CD4-positive, alpha-beta T cell treated with Interleukin-1 beta for 1 hour (primary cell): ENCODE measurements at regions not wholly inside any gene's neighbourhood (a gene's known extent, or its start where the extent isn't known, plus 50 kb on each side); places are given as distances from the start of the nearest gene placed in this dataset.

ENCODE experiments used
- DNase-seq, 2 donors: peaks; one replicate each; pipeline ENCODE4 v3.0.0-alpha.2; 2020 to 2022

DNA sequence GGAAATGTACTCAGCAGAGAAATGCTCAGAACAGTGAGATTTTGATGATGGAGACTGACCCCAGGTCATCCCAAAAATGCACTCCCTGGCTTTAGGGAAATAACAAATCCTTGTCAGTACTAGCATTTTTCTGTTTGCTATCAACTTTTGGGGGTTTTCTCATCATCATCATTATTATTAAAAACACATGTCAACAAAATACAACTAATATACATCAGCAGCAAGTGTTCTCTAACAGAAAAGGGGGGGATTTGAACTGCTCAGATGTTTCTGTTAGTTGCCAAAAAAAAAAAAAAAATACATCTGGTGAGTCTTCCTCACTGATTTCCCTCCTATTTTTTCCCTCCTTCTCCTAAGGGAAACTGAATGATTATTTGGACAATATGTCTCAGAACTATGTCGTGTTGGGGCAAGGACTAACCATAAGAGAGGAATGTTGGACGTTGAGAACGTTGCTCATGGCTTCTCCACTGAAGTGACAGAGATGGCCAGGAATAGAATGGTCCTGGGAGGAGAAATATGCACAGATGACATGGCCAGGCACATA lies 230.0 kb upstream of the MCTP2 start:
- DNase-seq = no peak

- no peak for DNase-seq
Observed at GRCh38 chr15:94000606-94001005, 230.8 kb upstream of the MCTP2 start.

GRCh38 chr15:93997071-93997658 lies 234.2 kb upstream of the MCTP2 start:
- DNase-seq = no peak

GRCh38 chr15:93989440-93989998 lies 241.8 kb upstream of the MCTP2 start:
- no peak for DNase-seq

GRCh38 chr15:93987068-93987467 lies 244.3 kb upstream of the MCTP2 start:
- peak; percentile 20 to 51 for DNase-seq

DNA sequence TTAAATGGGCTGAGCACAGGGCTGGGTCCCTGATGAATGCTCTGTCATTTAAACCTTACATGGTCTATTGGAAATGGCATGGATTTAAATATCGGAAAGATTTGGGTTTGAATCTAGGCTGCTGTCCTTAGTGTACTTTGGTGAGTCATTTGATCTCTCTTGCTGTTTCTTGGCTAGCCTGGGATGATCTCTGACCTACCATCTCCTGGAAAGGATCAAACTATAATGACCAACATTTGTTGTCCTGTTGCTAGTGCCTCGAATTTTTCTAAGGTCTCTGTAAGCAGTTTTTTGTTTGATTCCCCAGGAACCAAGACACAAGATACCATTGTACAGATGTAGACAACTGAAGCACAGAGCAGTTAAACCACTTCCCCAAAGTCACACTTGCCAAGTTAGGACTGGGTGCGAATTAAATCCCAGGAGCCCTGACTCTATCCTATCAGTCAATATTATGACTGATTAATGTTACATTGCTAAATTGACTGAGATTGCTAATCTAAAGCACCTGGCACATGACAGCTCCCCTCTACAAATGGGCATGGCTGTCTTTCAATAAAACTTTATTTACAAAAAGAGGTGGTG lies 244.9 kb upstream of the MCTP2 start:
- no peak for DNase-seq

DNA sequence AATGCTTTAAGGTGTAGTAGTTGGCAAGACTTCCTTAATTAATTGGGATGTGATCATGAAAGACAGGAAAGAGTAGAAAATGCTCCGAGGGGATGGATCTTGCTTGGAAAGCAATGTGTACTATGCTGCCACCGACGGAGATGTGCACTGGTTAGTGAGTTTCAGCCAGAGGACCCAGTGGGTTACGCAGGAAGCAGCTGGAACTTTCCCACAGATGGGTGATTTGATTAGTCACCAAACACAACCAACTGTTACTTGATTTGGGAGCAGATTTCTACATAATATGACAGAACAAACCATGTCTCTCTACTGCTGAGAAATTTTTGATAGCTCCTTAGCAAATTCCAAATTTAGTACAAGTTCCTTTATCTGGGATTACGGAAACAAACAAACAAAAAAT lies 245.4 kb upstream of the MCTP2 start:
- no peak for DNase-seq

DNA sequence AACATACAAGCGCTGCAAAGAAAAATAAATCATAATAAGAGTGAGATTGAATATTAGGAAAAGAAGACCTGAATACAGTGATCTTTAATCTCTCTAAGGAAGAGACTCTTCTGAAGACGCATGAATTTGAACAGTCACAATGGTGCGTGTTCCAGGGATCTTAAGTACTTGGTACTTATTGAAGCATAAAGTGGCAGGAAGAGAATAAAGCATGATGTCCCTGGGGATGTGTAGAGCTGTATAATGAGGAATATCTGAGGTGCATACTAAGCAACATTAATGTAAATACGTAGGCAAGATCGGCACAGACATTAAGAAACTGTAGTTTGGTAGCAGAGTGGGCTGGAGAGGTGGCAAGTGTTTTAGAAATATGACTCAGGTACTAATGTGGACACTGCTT lies 246.2 kb upstream of the MCTP2 start:
- DNase-seq = no peak

DNA sequence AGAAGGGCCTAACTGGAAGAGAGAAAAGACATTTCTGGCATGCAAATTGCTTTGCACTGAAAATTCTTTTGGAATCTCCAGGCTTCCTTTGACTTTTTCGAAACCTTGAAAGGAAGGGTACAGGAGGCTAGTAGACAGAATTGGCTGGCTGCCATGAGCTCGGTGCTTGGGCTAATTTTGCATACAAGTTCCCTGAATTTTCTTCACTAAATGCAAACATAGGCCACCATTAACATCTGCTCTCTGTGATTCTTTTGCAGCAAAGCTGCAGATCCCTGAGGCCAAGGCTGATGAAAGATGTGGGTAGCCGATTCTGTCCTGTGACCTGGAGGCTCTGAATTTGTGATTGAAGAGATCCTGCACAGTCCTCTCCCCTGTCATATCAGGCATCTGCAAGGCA lies 247.8 kb upstream of the MCTP2 start:
- DNase-seq = no peak

DNA sequence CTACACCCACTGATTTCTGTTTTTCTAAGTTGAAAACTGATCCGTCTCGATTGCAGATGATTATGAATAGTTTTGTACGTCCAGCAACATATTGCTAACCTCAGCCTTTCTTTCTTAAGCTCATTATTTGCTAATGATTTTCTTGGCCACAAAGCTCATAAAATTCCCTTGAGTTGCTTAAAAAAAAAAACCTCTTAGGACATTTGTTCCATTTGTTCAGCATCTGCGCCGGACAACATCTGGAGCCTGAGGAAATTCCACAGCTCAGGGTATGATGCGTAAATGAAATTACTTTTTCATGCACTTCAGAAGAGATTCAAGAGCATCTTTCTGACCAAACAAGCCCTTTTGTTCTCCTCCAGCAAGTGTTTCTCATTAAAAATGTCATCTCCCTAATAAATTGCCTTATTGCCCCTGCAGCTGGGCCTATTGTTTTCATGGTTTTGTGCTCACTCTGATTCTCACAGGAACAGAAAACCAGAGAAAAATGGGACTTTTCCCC lies 249.1 kb upstream of the MCTP2 start:
- no peak for DNase-seq

DNA sequence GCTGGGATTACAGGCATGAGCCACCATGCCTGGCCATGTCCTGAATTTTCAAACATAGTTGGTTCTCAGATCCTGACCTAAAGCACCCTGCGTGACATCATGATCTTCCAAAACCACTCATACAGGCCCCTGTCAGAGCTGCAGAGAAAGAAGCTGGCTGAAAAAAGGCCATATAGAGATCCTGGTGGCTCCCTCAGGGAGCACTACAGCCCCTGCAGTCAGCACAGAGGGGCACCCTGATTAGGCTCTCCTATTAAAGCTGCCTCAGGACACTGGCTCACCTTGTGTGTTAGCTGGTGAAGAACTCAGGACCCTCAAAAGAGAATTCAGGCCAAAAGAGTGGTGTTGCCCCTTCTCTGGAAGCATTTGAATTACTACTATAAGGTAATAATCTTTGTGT lies 249.7 kb upstream of the MCTP2 start:
- no peak for DNase-seq

DNA sequence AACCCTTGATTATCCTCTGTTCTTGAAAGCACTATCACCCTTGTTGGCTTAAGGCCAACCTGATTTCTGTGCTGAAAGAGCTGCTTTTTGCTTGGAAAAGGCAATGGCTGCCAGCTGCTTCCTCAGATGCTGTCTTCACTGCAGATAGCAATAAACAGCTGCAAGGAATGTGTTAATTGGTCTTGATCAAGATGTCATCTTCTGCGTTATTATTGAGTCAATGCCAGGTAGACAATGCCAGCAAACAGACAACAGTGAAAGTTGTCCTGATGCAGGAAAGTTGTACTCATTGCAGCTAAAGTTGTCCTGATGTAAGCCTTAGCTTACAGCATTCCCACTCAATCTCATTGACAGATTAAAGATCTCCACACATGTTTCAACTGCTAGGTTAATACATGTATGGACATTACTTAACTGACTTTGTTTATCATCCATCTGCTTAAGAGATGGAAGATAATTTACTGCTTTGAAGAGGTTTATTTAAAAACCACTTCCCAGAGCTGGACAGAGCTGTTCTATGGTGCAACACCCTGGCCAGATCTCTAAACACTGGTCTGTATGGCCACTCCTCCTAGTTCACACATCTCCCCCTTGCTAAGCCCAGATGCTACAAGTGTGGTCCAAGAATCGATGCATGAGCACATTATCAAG lies 251.0 kb upstream of the MCTP2 start:
- no peak for DNase-seq

DNA sequence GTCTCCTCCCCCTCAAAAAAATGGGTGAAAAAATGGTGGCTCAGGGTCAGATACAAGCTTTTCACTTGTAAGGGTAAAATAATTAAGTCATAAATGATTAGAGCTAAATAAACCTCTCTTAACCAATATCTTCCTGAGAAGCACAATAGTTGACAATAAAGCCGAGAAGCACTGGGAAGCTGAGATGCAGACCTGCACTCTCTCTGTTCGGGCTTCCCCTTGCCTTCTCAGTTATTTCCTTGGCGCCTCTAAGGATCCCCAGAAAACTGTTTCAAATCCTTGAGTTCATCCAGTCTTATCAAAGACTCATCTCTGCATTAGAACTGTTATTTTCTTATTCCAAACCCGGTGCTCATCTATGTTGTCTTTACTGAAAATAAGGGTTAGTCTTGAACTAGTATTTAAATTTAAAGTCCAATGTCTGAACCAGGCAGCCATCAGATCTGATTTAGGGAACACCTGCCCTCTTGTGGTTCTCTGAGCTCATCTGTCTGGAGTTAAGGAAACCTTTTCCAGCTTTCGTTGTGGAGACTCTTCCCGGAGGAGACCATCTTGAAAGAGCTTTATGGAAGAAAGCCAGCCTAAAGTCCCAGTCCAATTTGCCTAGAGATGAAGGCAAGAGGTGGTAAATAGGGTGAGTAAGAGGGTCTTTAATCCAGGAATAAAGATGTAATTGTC lies 256.4 kb upstream of the MCTP2 start:
- no peak for DNase-seq

GRCh38 chr15:93973287-93973686 lies 258.1 kb upstream of the MCTP2 start:
- no peak for DNase-seq

- no peak for DNase-seq
Observed at GRCh38 chr15:93968773-93969172, 262.6 kb upstream of the MCTP2 start.

DNA sequence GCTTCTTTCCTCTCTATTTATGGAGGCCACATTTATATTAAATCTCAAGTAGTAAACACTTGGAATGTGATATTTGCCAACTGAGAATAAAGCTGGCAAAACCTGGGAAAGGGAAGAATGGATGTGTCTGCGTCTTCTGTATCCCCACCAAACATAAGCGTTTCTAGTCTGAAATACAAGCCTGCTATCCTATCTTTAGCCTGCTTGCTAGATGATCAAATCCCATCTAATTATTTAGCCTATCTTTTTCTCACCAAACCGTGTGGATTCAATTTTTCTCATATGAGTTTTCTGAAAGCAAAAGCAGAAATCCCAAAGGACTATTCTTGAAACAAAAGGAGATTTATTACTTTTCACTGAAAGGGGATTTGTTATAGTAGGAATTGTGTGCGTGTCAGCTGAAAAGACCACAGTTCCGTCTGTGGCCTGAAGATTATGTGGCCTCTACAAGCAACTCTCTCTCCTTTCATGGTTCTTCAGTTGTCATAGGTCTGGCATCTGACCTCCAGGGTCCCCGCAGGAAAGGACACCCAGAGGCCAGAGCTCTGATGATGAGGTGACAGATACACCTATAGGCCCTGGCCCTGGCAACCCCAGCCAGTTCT lies 266.0 kb upstream of the MCTP2 start:
- DNase-seq = no peak

DNA sequence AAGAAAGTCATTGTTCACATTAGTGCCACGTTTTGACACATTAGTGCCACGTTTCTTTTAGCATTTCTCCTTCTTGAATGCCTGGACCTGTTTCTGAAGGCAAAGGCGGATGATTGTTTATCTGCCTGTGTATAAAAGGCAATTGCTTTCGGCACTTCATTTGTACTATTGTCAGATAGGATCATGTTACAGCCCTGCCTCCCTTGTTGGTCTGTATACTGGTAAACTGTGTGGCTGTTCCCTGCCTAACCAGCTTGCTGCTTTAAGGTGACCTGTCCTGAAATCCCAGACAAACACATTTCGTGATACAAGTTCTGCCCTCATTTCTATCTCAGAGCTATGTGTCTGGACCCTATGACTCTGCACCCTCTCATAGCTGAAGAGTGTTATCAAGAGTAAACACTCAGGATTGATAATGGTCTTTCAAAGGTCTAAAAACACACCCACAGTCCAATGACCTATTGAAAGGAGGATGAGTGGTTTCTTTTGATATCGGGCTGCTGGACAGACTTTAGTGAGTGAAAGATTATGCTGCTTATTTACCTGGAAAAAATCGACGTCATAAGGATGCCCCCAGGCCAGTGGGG lies 276.3 kb upstream of the MCTP2 start:
- DNase-seq = no peak

GRCh38 chr15:93948726-93949125 lies 282.6 kb upstream of the MCTP2 start:
- no peak for DNase-seq

DNA sequence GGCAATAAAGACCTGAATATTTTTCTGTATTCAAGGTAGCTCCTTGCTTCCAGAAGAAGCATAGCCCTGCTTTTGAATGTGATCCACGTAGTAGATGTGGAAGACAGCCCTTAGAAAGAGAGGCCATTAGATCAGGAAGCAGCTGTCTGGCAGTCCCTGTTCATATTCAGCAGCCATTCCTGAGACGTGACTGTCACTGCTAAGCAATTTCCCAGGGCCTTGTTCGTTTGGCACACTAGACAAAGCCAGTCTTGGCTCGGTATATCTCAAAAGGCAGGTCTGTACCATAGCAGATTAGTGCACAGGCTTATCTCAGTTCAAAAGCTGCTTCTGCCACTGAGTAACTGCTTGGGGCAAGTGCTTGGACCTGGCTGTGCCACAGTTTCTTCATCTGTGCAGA lies 287.8 kb upstream of the MCTP2 start:
- DNase-seq = no peak

DNA sequence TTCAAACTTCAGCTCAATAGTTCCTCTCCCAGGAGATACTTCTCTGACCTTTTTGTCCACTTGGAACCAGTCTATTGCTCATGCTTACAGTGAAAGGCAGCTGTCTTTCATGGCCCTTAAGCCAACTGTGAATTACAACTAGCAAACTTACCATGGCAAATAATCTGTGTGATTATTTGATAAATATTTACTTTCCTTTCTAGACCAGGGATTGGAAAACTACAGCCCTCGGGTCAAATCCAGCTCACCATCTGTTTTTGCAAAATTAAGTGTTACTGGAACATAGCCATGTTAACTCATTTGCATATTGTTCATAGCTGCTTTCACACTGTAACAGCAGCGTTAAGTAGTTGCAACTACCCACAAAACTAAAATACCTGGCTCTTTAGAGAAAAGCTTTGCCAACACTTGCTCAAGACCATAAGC lies 289.1 kb upstream of the MCTP2 start:
- no peak for DNase-seq

- no peak for DNase-seq
Observed at GRCh38 chr15:93941697-93942096, 289.7 kb upstream of the MCTP2 start.

GRCh38 chr15:93940226-93940625 lies 291.1 kb upstream of the MCTP2 start:
- DNase-seq = no peak
